IMR-90 (cell line): ENCODE measurements at regions not wholly inside any gene's neighbourhood (a gene's known extent, or its start where the extent isn't known, plus 50 kb on each side); places are given as distances from the start of the nearest gene placed in this dataset.

Experiments
- ATAC-seq: fragments of 200-7000 bp; cut with Tn5 transposase; 2 replicates; pipeline ENCODE4 v1.9.1; 2020; ENCODE audit warnings: low read depth, mild to moderate bottlenecking, moderate library complexity
- BruUV-seq: library from RNA; stranded (reverse); fragments of 400-500 nt; replicated peaks from 2 replicates; lab custom pipeline; 2021; lab: Mats Ljungman, UMichigan
- CTCF ChIA-PET: fragments of 300-600 bp; formaldehyde crosslinking; extraction: SDS; loops from one replicate; lab custom pipeline; 2021; ENCODE audit warnings: antibody characterized with exemption; lab: Yijun Ruan, JAX
- POLR2A ChIA-PET: fragments of 300-600 bp; sonication (Branson Sonifier 250); formaldehyde crosslinking; loops from one replicate; lab custom pipeline; 2022; ENCODE audit warnings: antibody characterized with exemption; ENCODE audit not compliant: unreplicated experiment; lab: Charles Lee
- DNase-seq: peaks from one replicate; pipeline ENCODE4 v3.0.0; 2013
- H2AFZ ChIP-seq: replicated peaks from 2 replicates; pipeline ENCODE3; 2013; ENCODE audit warnings: low read length, mild to moderate bottlenecking; ENCODE audit not compliant: poor library complexity
- H2AK5ac ChIP-seq: 2 replicates; pipeline ENCODE4 v1.6.1; 2013; ENCODE audit warnings: low read depth, low read length, inconsistent platforms
- H2AK9ac ChIP-seq: replicated peaks from 2 replicates; pipeline ENCODE3; 2013; ENCODE audit warnings: mild to moderate bottlenecking, low read depth, low read length, moderate library complexity; ENCODE audit not compliant: poor library complexity
- H2BK120ac ChIP-seq: 2 replicates; pipeline ENCODE4 v1.6.1; 2013; ENCODE audit warnings: low read depth, low read length, inconsistent platforms
- H2BK15ac ChIP-seq: 3 replicates; pipeline ENCODE4 v1.6.1; 2013; ENCODE audit warnings: low read depth, low read length, inconsistent platforms
- H2BK20ac ChIP-seq: 2 replicates; pipeline ENCODE4 v1.6.1; 2013; ENCODE audit warnings: low read depth, mild to moderate bottlenecking, inconsistent platforms, low read length, moderate library complexity
- H2BK5ac ChIP-seq: 2 replicates; pipeline ENCODE4 v1.6.1; 2013; ENCODE audit warnings: mild to moderate bottlenecking, low read depth, low read length, inconsistent platforms; ENCODE audit not compliant: poor library complexity, severe bottlenecking
- H3K14ac ChIP-seq: replicated peaks from 2 replicates; pipeline ENCODE4 v1.6.1; 2013; ENCODE audit warnings: low read depth, low read length, inconsistent platforms
- H3K18ac ChIP-seq: 2 replicates; pipeline ENCODE4 v1.6.1; 2013; ENCODE audit warnings: low read depth, low read length, control low read depth
- H3K23ac ChIP-seq: 2 replicates; pipeline ENCODE4 v1.6.1; 2013; ENCODE audit warnings: low read depth, low read length, inconsistent platforms
- H3K27ac ChIP-seq: 2 replicates; pipeline ENCODE4 v1.5.1; 2013; ENCODE audit warnings: mild to moderate bottlenecking, control low read depth, low read length; ENCODE audit not compliant: insufficient read depth
- H3K27me3 ChIP-seq: 2 replicates; pipeline ENCODE4 v1.6.1; 2013; ENCODE audit warnings: low read length; ENCODE audit not compliant: control insufficient read depth, insufficient read depth
- H3K36me3 ChIP-seq: 2 replicates; pipeline ENCODE4 v1.6.1; 2013; ENCODE audit warnings: low read length, mixed read lengths; ENCODE audit not compliant: control insufficient read depth, insufficient read depth
- H3K4ac ChIP-seq: 2 replicates; pipeline ENCODE4 v1.6.1; 2013; ENCODE audit warnings: low read depth, low read length, inconsistent platforms
- H3K4me1 ChIP-seq: 2 replicates; pipeline ENCODE4 v1.6.1; 2013; ENCODE audit warnings: low read length, mixed read lengths; ENCODE audit not compliant: control insufficient read depth, insufficient read depth
- H3K4me2 ChIP-seq: 2 replicates; pipeline ENCODE4 v1.6.1; 2013; ENCODE audit warnings: low read depth, mild to moderate bottlenecking, control low read depth, low read length, moderate library complexity
- H3K4me3 ChIP-seq: 2 replicates; pipeline ENCODE4 v1.5.1; 2013; ENCODE audit warnings: low read depth, mild to moderate bottlenecking, control low read depth, low read length, moderate library complexity; ENCODE audit not compliant: insufficient read depth
- H3K56ac ChIP-seq: 2 replicates; pipeline ENCODE4 v1.6.1; 2013; ENCODE audit warnings: low read length, inconsistent platforms; ENCODE audit not compliant: insufficient read depth; ENCODE audit errors: extremely low read depth
- H3K79me1 ChIP-seq, 2 experiments: 2 replicates each; pipeline ENCODE4 v1.6.1; 2013; ENCODE audit warnings: low read length in 2 of 2, inconsistent platforms in 1 of 2, low read depth in 1 of 2
- H3K9ac ChIP-seq: 2 replicates; pipeline ENCODE4 v1.6.1; 2013; ENCODE audit warnings: low read depth, low read length, control low read depth
- H3K9me1 ChIP-seq: 2 replicates; pipeline ENCODE4 v1.6.1; 2013; ENCODE audit warnings: low read length, inconsistent platforms; ENCODE audit not compliant: insufficient read depth
- H3K9me3 ChIP-seq: 2 replicates; pipeline ENCODE4 v1.6.1; 2013; ENCODE audit warnings: low read length; ENCODE audit not compliant: control insufficient read depth, insufficient read depth
- H4K20me1 ChIP-seq: 2 replicates; pipeline ENCODE4 v1.6.1; 2013; ENCODE audit warnings: low read length, inconsistent platforms; ENCODE audit not compliant: insufficient read depth
- H4K5ac ChIP-seq: 2 replicates; pipeline ENCODE4 v1.6.1; 2013; ENCODE audit warnings: mild to moderate bottlenecking, low read depth, low read length, control low read depth
- H4K8ac ChIP-seq, 2 experiments: 2 replicates each; pipeline ENCODE4 v1.6.1; 2013; ENCODE audit warnings: low read depth in 2 of 2, low read length in 2 of 2, control low read depth in 1 of 2, inconsistent platforms in 1 of 2
- H4K91ac ChIP-seq: 2 replicates; pipeline ENCODE4 v1.6.1; 2013; ENCODE audit warnings: low read depth, low read length, inconsistent platforms; ENCODE audit not compliant: insufficient read depth
- BHLHE40 ChIP-seq: fragments of 150-350 bp; IDR thresholded peaks from 2 replicates; pipeline ENCODE4 v1.6.1; 2016; ENCODE audit warnings: mild to moderate bottlenecking, low read depth, low read length
- FOS ChIP-seq: fragments of 150-350 bp; IDR thresholded peaks from 2 replicates; pipeline ENCODE4 v1.6.1; 2016; ENCODE audit warnings: low read depth, low read length
- MAFK ChIP-seq: IDR thresholded peaks from 2 replicates; pipeline ENCODE4 v1.6.1; 2012; ENCODE audit warnings: low read depth, low read length, improper control_type of control experiment
- MXI1 ChIP-seq: IDR thresholded peaks from 2 replicates; pipeline ENCODE4 v1.6.1; 2012; ENCODE audit warnings: low read depth, mild to moderate bottlenecking, low read length, moderate library complexity, borderline replicate concordance
- POLR2A ChIP-seq: IDR thresholded peaks from 2 replicates; pipeline ENCODE4 v1.6.1; 2012; ENCODE audit warnings: mild to moderate bottlenecking, low read depth, low read length
- RCOR1 ChIP-seq: IDR thresholded peaks from 2 replicates; pipeline ENCODE4 v1.6.1; 2012; ENCODE audit warnings: mild to moderate bottlenecking, low read length, improper control_type of control experiment; ENCODE audit not compliant: insufficient replicate concordance
- RFX5 ChIP-seq: IDR thresholded peaks from 2 replicates; pipeline ENCODE4 v1.8.0; 2012; ENCODE audit warnings: low read depth, mild to moderate bottlenecking, low read length, moderate library complexity
- WGBS, 2 experiments: methylation state at CpG; one replicate each; pipeline versions ENCODE4 v1.1.5 to v1.1.7; 2013; ENCODE audit warnings: missing lambda C conversion rate in 2 of 2; ENCODE audit not compliant: insufficient read length in 1 of 2; ENCODE audit errors: extremely low coverage in 2 of 2; 5-methylcytosine and 5-hydroxymethylcytosine counted together
- dilution Hi-C: fragments of 300-500 bp; cut with HindIII; formaldehyde crosslinking; loops from one replicate; pipeline ENCODE4 v1.14.3; 2018; ENCODE audit warnings: low sequenced_read_pairs; ENCODE audit not compliant: unreplicated experiment
- in situ Hi-C: fragments of 300-500 bp; cut with MboI; formaldehyde crosslinking; loops from 3 replicates; pipeline ENCODE4 v1.14.3; 2019; ENCODE audit warnings: low sequenced_read_pairs, inconsistent platforms, mixed read lengths
- intact Hi-C: fragments of 100-400 bp; cut with micrococcal nuclease; formaldehyde crosslinking; loops from 2 replicates; pipeline ENCODE4 v1.10.0; 2022

GRCh38 chr3:82085851-82086475, 324.5 kb upstream of the GBE1 start:
- Histone ChIP-seq H2BK15ac (no peak overlapping the region), H4K5ac (no peak overlapping the region), H3K4me3 (no peak overlapping the region), H3K14ac (no peak overlapping the region), H3K9ac (no peak overlapping the region), H3K4me1 (no peaks in the 10 kb centered on the region), H3K23ac (no peak overlapping the region), H4K20me1 (no peaks in the 10 kb centered on the region), H2AK9ac (no peak overlapping the region), H3K18ac (no peak overlapping the region), H2AFZ (no peak overlapping the region), H2BK120ac (no peak overlapping the region), H3K79me1 (no peaks in the 10 kb centered on the region), H2BK5ac (no peak overlapping the region), H3K9me1 (no peaks in the 10 kb centered on the region), H3K36me3 (no peaks in the 10 kb centered on the region), H3K4ac (no peak overlapping the region), H3K27ac (no peak overlapping the region), H4K91ac (no peak overlapping the region), H2BK20ac (no peak overlapping the region), H3K9me3 (no peaks in the 10 kb centered on the region), H3K56ac (no peak overlapping the region), H3K4me2 (no peak overlapping the region), H4K8ac (no peak overlapping the region), H2AK5ac (no peak overlapping the region), H3K27me3 (no peaks in the 10 kb centered on the region)
- WGBS, 2 experiments, result no CpG with 5 or more reads among the region's 5 CpGs
- intact Hi-C loops, result no loop called here
- in situ Hi-C loops, result no loop called here
- TF ChIP-seq RCOR1 (no peak), POLR2A (no peak), FOS (no peak), RFX5 (no peak), BHLHE40 (no peak), MXI1 (no peak), MAFK (no peak)
- DNase-seq (no peak), ATAC-seq (no peak)
- no TSS peak for BruUV-seq
- POLR2A ChIA-PET, result no interaction called here
- CTCF ChIA-PET, result no interaction called here
- dilution Hi-C loops, result no loop called here
